NCI-H510A (cell line): ENCODE measurements at regions not wholly inside any gene's neighbourhood (a gene's known extent, or its start where the extent isn't known, plus 50 kb on each side); places are given as distances from the start of the nearest gene placed in this dataset.
A peak's percentile ranks its signal among the peaks of the same experiment; 100 is the strongest.

Experiments used
- DNase-seq: peaks from one replicate; lab custom pipeline; 2025; lab: John Stamatoyannopoulos, UW

DNA sequence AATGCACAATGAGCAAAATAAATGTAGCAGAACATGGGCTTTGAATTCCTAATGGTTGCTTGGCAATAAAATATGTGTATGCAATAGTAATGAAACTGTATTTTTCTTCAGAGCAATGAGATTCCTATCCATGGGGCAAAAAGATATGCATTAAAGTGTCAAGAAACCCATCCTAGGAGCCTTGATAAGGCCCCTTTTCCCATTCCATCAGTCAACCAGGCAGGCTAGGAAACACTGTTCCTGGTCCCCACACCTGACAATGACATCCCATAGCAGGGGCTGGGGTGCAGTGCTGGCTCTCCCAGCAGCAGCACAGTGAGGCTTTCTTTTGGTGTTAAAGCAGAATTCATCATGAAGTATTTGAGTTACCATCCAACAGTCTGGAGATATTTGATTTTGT lies 113.3 kb upstream of the AGTR1 start:
- no peak for DNase-seq

DNA sequence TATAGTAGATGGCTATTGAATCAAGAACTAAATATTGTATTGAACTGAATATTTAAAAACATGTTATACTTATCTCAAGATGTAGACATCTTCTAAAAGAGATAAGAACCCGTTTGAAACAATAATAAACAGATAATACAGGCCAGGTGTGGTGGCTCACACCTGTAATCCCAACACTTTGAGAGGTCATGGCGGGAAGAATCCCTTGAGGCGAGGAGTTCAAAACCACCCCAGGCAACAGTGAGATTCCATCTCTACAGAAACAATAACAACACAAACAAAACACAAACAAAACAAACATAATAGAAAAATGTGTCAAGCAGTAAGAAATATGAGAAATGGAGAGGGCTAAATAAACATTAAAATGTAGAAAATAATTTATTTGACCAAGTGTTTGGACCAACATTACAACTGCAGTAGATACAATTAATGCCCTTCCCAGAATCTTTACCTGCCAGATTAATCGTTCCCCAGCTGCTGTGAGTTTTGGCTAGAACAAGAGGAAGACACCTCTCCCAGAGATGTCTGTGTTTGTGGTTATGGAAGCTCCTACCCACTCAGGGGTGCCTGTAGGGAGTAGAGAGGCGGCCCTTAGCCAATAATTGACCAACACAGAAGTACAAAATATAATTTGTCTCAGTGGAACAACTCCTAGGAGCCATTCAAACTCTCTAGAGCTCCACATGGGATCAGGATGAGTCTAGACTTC lies 111.9 kb upstream of the AGTR1 start:
- no peak for DNase-seq

GRCh38 chr3:148588291-148588690 lies 109.4 kb upstream of the AGTR1 start:
- no peak for DNase-seq

DNA sequence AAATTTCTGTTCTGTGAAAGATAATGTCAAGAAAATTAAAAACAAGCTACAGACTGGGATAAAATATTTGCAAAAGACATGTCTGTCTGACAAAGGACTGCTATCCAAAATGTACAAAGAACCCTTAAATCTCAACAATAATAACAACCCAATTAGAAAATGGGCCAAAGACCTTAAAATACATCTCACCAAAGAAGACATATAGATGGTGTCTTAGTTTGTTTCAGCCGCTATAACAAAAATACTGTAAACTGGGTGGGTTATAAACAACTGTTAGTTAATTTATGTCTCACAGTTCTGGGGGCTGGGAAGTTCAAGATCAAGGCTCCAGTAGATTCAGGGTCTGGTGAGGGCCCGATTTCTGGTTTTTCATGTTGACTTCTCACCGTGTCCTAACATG lies 106.2 kb upstream of the AGTR1 start:
- no peak for DNase-seq

GRCh38 chr3:148598619-148599018 lies 99.1 kb upstream of the AGTR1 start:
- no peak for DNase-seq

DNA sequence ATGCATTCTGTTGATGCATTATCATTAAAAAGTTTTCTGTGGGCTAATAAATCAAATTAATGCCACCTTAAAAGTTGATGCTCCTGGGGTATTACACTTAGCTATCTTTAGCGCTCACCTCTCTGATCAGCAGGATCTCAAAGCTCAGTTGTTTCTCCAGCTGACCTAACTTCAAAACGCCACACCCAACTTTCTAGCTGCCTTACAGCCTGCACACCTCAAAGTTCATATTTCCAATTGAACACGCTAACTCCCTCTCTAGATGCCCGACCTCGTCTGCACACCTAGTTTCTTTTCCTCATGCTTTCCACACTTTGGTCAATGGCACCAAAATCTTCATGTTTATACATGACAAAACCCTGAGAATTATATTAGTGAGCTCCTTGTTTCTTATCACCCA lies 98.2 kb upstream of the AGTR1 start:
- DNase-seq, result no peak

DNA sequence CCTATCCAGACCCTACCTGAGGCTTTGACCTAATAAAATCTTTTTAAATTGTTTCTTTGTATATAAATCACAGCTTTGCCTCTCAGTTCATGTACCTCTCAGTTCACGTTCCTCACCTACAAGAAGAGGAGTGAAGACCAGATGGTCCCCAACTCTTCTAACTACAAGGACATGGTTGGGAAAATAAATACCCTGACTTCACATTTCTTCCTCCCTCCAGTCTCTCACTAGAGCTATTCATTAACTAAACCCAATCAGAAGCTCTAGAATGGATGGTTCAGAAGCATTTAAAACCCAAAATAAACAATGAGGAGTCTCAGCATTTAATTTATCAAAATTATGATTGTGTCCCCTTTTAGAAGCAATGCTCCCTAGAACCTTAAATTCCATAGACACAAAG lies 97.3 kb upstream of the AGTR1 start:
- no peak for DNase-seq

- peak; percentile 10 for DNase-seq
Measured at GRCh38 chr3:148600902-148601765, 96.6 kb upstream of the AGTR1 start.

- DNase-seq, result no peak
Measured at GRCh38 chr3:148601766-148602685, 95.7 kb upstream of the AGTR1 start.

GRCh38 chr3:148604270-148605085 lies 93.2 kb upstream of the AGTR1 start:
- DNase-seq, result no peak

DNA sequence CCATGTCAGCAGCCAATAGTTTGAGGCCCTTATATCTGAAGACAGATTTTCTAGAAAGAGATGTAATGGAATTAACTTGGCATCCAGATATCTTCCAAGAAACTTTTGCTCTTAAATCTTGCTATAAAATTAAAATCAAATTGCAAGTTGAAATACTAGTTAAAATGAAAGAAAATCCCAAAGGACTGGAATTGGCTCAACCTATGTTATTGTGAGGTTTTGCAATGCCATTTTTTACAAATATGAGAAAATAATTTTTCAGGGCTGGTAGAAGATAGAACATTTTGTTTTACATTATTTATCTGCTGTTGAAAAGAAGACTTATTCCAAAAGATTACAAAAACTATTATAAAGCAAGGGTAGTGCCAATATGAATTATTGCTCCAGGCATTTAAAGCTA lies 92.2 kb upstream of the AGTR1 start:
- no peak for DNase-seq

GRCh38 chr3:148606979-148607378 lies 90.7 kb upstream of the AGTR1 start:
- no peak for DNase-seq

DNA sequence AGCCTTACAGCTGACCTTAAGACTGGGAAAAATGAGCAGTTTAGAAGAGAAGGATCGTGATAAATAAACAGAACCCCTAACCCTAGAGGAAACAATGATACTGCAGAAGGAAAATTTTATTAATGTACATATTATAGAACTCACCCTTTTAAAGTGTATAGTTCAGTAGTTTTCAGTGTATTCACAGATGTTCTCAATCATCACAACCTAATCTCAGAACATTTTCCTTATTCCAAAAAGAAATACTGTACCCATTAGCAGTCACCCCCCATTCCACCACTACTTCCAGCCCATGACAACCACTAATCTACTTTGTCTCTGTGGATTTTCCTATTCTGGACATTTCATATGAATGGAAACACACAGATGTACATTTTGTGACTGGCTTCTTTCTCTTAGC lies 90.2 kb upstream of the AGTR1 start:
- DNase-seq, result no peak

- DNase-seq, result no peak
Measured at GRCh38 chr3:148612278-148612677, 85.4 kb upstream of the AGTR1 start.

DNA sequence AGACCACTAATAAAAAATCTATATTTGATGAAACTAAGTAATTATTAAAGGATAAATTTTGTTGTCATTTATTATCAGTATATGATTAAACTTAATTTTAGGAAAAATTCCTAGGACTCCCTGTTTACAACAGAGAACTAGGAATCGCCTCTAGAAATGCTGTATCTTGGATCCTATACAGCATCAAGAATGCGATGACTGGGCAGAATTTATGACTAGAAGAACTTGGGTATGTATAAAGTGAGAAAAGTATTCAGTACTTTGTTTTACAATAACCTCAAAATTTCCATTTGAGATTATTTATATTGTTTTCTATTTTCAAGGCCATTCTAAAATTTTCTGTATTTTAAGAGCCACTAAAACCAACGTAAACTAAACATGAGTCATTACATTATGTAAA lies 82.3 kb upstream of the AGTR1 start:
- DNase-seq, result no peak

DNA sequence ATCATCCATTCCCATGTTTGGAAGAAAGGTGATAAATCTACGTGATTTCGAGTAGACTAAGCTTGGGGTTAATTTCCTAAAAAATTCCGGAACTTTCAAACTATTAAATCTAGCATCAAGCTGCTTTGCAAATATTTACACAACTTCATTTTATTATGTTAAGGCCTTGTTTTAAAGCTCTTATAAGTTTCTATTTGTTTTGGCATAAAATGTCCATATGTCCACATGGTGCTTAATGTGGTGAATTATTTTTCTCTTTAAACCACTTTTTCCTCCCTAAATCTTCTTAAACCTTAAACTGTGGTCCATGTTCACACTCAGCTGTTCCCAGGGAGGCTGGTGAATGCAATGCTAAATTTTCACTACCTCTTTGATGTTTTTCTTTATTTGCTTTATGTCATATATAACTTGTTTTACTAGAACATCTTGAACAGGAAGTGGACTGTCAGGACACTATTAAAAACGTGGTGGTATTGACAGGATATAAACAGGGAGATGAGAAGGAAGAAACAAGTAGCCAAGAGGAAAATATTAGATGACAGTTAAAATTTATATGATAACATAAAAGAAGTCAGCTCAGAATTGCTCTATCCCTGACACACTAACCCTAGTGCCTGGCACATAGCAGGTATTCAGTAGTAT lies 72.5 kb upstream of the AGTR1 start:
- DNase-seq, result no peak

GRCh38 chr3:148625991-148626390 lies 71.7 kb upstream of the AGTR1 start:
- DNase-seq, result no peak

DNA sequence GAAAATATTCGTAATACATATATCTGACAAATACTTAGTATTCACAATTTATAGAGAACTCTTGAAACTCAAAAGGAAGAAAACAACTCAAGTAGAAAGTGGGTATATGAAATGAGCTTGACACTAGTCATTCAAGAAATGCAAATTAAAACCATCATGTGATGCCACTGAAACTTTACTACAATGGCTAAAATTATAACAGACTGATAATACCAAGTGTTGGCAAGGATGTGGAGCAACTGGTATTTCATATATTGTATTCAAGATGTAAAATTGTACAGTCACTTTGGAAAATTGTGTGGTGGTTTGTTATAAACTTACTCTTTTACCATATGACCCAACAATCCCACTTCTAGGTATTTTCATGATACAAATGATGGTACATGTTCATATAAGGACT lies 68.7 kb upstream of the AGTR1 start:
- no peak for DNase-seq

GRCh38 chr3:148631124-148631903 lies 66.4 kb upstream of the AGTR1 start:
- no peak for DNase-seq

- DNase-seq, result no peak
Measured at GRCh38 chr3:148641722-148642121, 56.0 kb upstream of the AGTR1 start.
